HCT116 (cell line): ENCODE measurements at regions not wholly inside any gene's neighbourhood (a gene's known extent, or its start where the extent isn't known, plus 50 kb on each side); places are given as distances from the start of the nearest gene placed in this dataset.

Experiments used
- ATAC-seq: fragments of 200-7000 bp; cut with Tn5 transposase; 2 replicates; pipeline ENCODE4 v1.9.1; 2020; ENCODE audit warnings: mild to moderate bottlenecking, moderate library complexity
- BruUV-seq: library from RNA; stranded (reverse); fragments of 400-500 nt; replicated peaks from 2 replicates; lab custom pipeline; 2021; lab: Mats Ljungman, UMichigan
- CTCF ChIA-PET: fragments of 300-600 bp; sonication (Branson Sonifier 250); formaldehyde crosslinking; loops from one replicate; lab custom pipeline; 2021; ENCODE audit warnings: antibody characterized with exemption; lab: Charles Lee
- POLR2A ChIA-PET: fragments of 300-600, 350-600 bp; sonication (Branson Sonifier 250); formaldehyde crosslinking; loops from one replicate; lab custom pipeline; 2021; ENCODE audit warnings: antibody characterized with exemption; lab: Charles Lee
- RAD21 ChIA-PET, 2 experiments: fragments of 300-600 bp; sonication (Branson Sonifier 250); formaldehyde crosslinking; loops; one replicate each; lab custom pipeline; 2023; ENCODE audit warnings: low total read pairs in 2 of 2; ENCODE audit not compliant: uncharacterized antibody in 2 of 2, unreplicated experiment in 2 of 2, low non-redundant PET in 1 of 2; lab: Charles Lee
- DNase-seq: peaks from one replicate; pipeline ENCODE4 v3.0.0-alpha.2; 2010; ENCODE audit warnings: low read depth, low spot score
- H2AFZ ChIP-seq: fragments of 200-600 bp; shearing (Covaris generic), sonication (generic); 2 replicates; pipeline ENCODE4 v1.6.1; 2017; ENCODE audit warnings: low read depth, mixed run types, mixed read lengths, antibody characterized with exemption, low read length; ENCODE audit not compliant: poor library complexity, severe bottlenecking
- H3K27ac ChIP-seq: 2 replicates; pipeline ENCODE4 v1.5.1; 2012; ENCODE audit warnings: low read depth, low read length
- H3K27me3 ChIP-seq: fragments of 200-600 bp; sonication (generic); 2 replicates; pipeline ENCODE4 v1.6.1; 2016; ENCODE audit warnings: mixed run types, low read length, mixed read lengths; ENCODE audit not compliant: insufficient read depth
- H3K36me3 ChIP-seq, 2 experiments: fragments of 200-500 bp in 1 of 2; fragments of 200-600 bp in 1 of 2; sonication (Bioruptor generic) in 1 of 2; sonication (generic) in 1 of 2; 2 replicates each; pipeline versions ENCODE4 v1.5.1 to v1.6.1; 2014 to 2016; ENCODE audit warnings: low read length in 2 of 2, inconsistent platforms in 1 of 2, mixed read lengths in 1 of 2, mixed run types in 1 of 2; ENCODE audit not compliant: insufficient read depth in 2 of 2, control insufficient read depth in 1 of 2
- H3K4me1 ChIP-seq, 2 experiments: fragments of 200-600 bp in 1 of 2; sonication (generic) in 1 of 2; 2 replicates each; pipeline versions ENCODE4 v1.5.1 to v1.6.1; 2012 to 2017; ENCODE audit warnings: low read length in 2 of 2, inconsistent platforms in 1 of 2, mild to moderate bottlenecking in 1 of 2, mixed read lengths in 1 of 2, mixed run types in 1 of 2, moderate library complexity in 1 of 2; ENCODE audit not compliant: insufficient read depth in 2 of 2, control insufficient read depth in 1 of 2
- H3K4me2 ChIP-seq: fragments of 200-600 bp; sonication (generic); 2 replicates; pipeline ENCODE4 v1.6.1; 2017; ENCODE audit warnings: mixed run types, low read length, mixed read lengths
- H3K4me3 ChIP-seq, 2 experiments: fragments of 200-600 bp in 1 of 2; sonication (generic) in 1 of 2; replicated peaks in 1 of 2; 2 replicates each; pipeline ENCODE4 v1.5.1; 2011 to 2016; ENCODE audit warnings: low read length in 2 of 2, control low read depth in 1 of 2, low read depth in 1 of 2, mild to moderate bottlenecking in 1 of 2, mixed read lengths in 1 of 2, mixed run types in 1 of 2
- H3K79me2 ChIP-seq: fragments of 200-600 bp; sonication (generic); 2 replicates; pipeline ENCODE4 v1.6.1; 2017; ENCODE audit warnings: mild to moderate bottlenecking, mixed run types, low read length, moderate library complexity, mixed read lengths; ENCODE audit not compliant: insufficient read depth
- H3K9ac ChIP-seq: fragments of 200-600 bp; sonication (generic); 2 replicates; pipeline ENCODE4 v1.6.1; 2016; ENCODE audit warnings: low read length, mixed read lengths
- H3K9me2 ChIP-seq: fragments of 200-600 bp; sonication (generic), shearing (Covaris generic); 2 replicates; pipeline ENCODE4 v1.6.1; 2017; ENCODE audit warnings: mixed run types, mild to moderate bottlenecking, moderate library complexity; ENCODE audit not compliant: insufficient read depth
- H3K9me3 ChIP-seq, 2 experiments: fragments of 200-500 bp in 1 of 2; fragments of 200-600 bp in 1 of 2; sonication (Bioruptor generic) in 1 of 2; sonication (generic) in 1 of 2; 2 replicates each; pipeline ENCODE4 v1.6.1; 2014 to 2017; ENCODE audit warnings: low read length in 2 of 2, mixed read lengths in 2 of 2, inconsistent platforms in 1 of 2, low read depth in 1 of 2, mild to moderate bottlenecking in 1 of 2, mixed run types in 1 of 2, moderate library complexity in 1 of 2; ENCODE audit not compliant: control insufficient read depth in 1 of 2, insufficient read depth in 1 of 2
- H4K20me1 ChIP-seq: fragments of 200-600 bp; sonication (generic), shearing (Covaris generic); 2 replicates; pipeline ENCODE4 v1.6.1; 2017; ENCODE audit warnings: mixed run types, mild to moderate bottlenecking, moderate library complexity; ENCODE audit not compliant: insufficient read depth
- ATF3 ChIP-seq: IDR thresholded peaks from 2 replicates; pipeline ENCODE4 v1.6.1; 2012
- CTCF ChIP-seq, 3 experiments: fragments of 200-600 bp in 1 of 3; sonication (generic) in 1 of 3; IDR thresholded peaks in 2 of 3; conservative IDR thresholded peaks in 1 of 3; 2 replicates each; pipeline ENCODE4 v1.5.1; 2012 to 2017; ENCODE audit warnings: low read depth in 2 of 3, low read length in 2 of 3, antibody characterized with exemption in 1 of 3, borderline replicate concordance in 1 of 3, control low read depth in 1 of 3, mild to moderate bottlenecking in 1 of 3, mixed read lengths in 1 of 3, mixed run types in 1 of 3, moderate library complexity in 1 of 3; ENCODE audit not compliant: insufficient read depth in 1 of 3
- ELF1 ChIP-seq: IDR thresholded peaks from 2 replicates; pipeline ENCODE4 v1.6.1; 2012; ENCODE audit warnings: low read depth, borderline replicate concordance
- EZH2phosphoT487 ChIP-seq: fragments of 200-600 bp; IDR thresholded peaks from 2 replicates; pipeline ENCODE4 v1.6.1; 2018; ENCODE audit warnings: antibody characterized with exemption, borderline replicate concordance
- JUND ChIP-seq: IDR thresholded peaks from 2 replicates; pipeline ENCODE4 v1.6.1; 2012
- POLR2A ChIP-seq: IDR thresholded peaks from 2 replicates; pipeline ENCODE4 v1.7.0; 2011; ENCODE audit warnings: borderline replicate concordance; ENCODE audit not compliant: insufficient read depth, insufficient read length; ENCODE audit errors: extremely low read depth
- RAD21 ChIP-seq: IDR thresholded peaks from 2 replicates; pipeline ENCODE4 v1.6.1; 2012; ENCODE audit warnings: low read depth, mild to moderate bottlenecking
- TCF7L2 ChIP-seq: IDR thresholded peaks from 2 replicates; pipeline ENCODE4 v1.7.0; 2011; ENCODE audit warnings: borderline replicate concordance, inconsistent platforms; ENCODE audit not compliant: insufficient read depth, insufficient read length; ENCODE audit errors: extremely low read depth
- intact Hi-C: fragments of 100-400 bp; cut with micrococcal nuclease; formaldehyde crosslinking; loops from 2 replicates; pipeline ENCODE4 v1.10.0; 2022

- Histone ChIP-seq H3K27ac (no peak overlapping the region), H3K9me3 (peaks cover 0 to 15% of the 10 kb centered on the region in 2 experiments; a peak in 2 of 4 replicates)
- intact Hi-C loops: no loop called here
- no peak for TF ChIP-seq EZH2phosphoT487
- TF ChIP-seq JUND: no peak
- no peak for TF ChIP-seq ELF1
- TF ChIP-seq CTCF (IDR thresholded peaks at IDR 0.05 in 2 of 3, conservative IDR thresholded peaks at IDR 0.05 in 1 of 3; ENCODE audit: borderline replicate concordance in 1 of 3, insufficient read depth in 1 of 3, low read depth in 2 of 3, low read length in 2 of 3): no peak
- TF ChIP-seq POLR2A: no peak
- TF ChIP-seq TCF7L2: no peak
- TF ChIP-seq, all 23 proteins: peak for 0
- CTCF ChIA-PET: no interaction called here
- no TSS peak for BruUV-seq
- Histone ChIP-seq H3K9ac (no peak overlapping the region), H3K9me2 (no peaks in the 10 kb centered on the region), H3K4me3 (no peak overlapping the region), H3K4me2 (no peak overlapping the region), H3K79me2 (no peaks in the 10 kb centered on the region), H3K27me3 (no peaks in the 10 kb centered on the region), H3K36me3 (no peaks in the 10 kb centered on the region), H3K4me1 (no peaks in the 10 kb centered on the region), H2AFZ (no peak overlapping the region), H4K20me1 (no peaks in the 10 kb centered on the region)
- no peak for DNase-seq
- ATAC-seq: no peak
- POLR2A ChIA-PET: no interaction called here
- RAD21 ChIA-PET: no interaction called here
Measured at GRCh38 chr7:98493030-98493778, 92.3 kb upstream of the BAIAP2L1 start.

GRCh38 chr7:98488167-98488566, 87.3 kb upstream of the BAIAP2L1 start:
- Histone ChIP-seq H3K9ac (no peak overlapping the region), H3K36me3 (no peaks in the 10 kb centered on the region), H3K4me2 (no peak overlapping the region), H3K9me2 (no peaks in the 10 kb centered on the region), H3K9me3 (no peaks in the 10 kb centered on the region), H3K4me3 (no peak overlapping the region), H3K4me1 (no peaks in the 10 kb centered on the region), H2AFZ (no peak overlapping the region), H4K20me1 (no peaks in the 10 kb centered on the region), H3K27ac (no peak overlapping the region), H3K79me2 (no peaks in the 10 kb centered on the region), H3K27me3 (no peaks in the 10 kb centered on the region)
- RAD21 ChIA-PET: no interaction called here
- BruUV-seq: no TSS peak
- ATAC-seq (no peak), DNase-seq (no peak)
- TF ChIP-seq ATF3 (no peak), RAD21 (no peak)
- POLR2A ChIA-PET: no interaction called here
- CTCF ChIA-PET: no interaction called here
- intact Hi-C loops: no loop called here
